Tibial nerve (tissue), 4 donors: ENCODE measurements at regions not wholly inside any gene's neighbourhood (a gene's known extent, or its start where the extent isn't known, plus 50 kb on each side); places are given as distances from the start of the nearest gene placed in this dataset.

ENCODE experiments used
- DNase-seq, 2 donors: peaks; one replicate each; pipeline ENCODE4 v3.0.0-alpha.2; 2019; ENCODE audit warnings: low spot score in 2 of 2
- H3K27ac ChIP-seq, 4 donors: fragments of 200-600 bp; sonication (generic) in 3 of 4; one replicate each; pipeline ENCODE4 v1.5.1; 2017 to 2019; ENCODE audit warnings: mild to moderate bottlenecking in 1 of 4
- H3K27me3 ChIP-seq, 2 donors: fragments of 200-600 bp; sonication (generic) in 1 of 2; one replicate each; pipeline versions ENCODE4 v1.5.1 to v1.6.0; 2017 to 2019
- H3K36me3 ChIP-seq, 3 donors: fragments of 200-600 bp; sonication (generic); one replicate each; pipeline ENCODE4 v1.5.1; 2018 to 2019
- H3K4me1 ChIP-seq, 4 donors: fragments of 200-600 bp; sonication (generic) in 3 of 4; one replicate each; pipeline ENCODE4 v1.5.1; 2017 to 2019
- H3K4me3 ChIP-seq, 4 donors: fragments of 200-600 bp; sonication (generic) in 3 of 4; one replicate each; pipeline ENCODE4 v1.5.1; 2017 to 2019; ENCODE audit warnings: mild to moderate bottlenecking in 1 of 4, moderate library complexity in 1 of 4
- H3K9me3 ChIP-seq, 4 donors: fragments of 200-600 bp; sonication (generic) in 3 of 4; one replicate each; pipeline ENCODE4 v1.5.1; 2017 to 2019
- CTCF ChIP-seq, 5 experiments: fragments of 200-600 bp in 3 of 5; fragments of 450-650 bp in 2 of 5; sonication (generic) in 3 of 5; IDR thresholded peaks; one replicate each; pipeline ENCODE4 v1.5.1; 2016 to 2019; ENCODE audit warnings: antibody characterized with exemption in 5 of 5, mild to moderate bottlenecking in 3 of 5, moderate library complexity in 2 of 5
- EP300 ChIP-seq, 2 donors: sonication (generic); formaldehyde crosslinking; IDR thresholded peaks; one replicate each; pipeline ENCODE4 v1.6.1; 2017; ENCODE audit warnings: antibody characterized with exemption in 2 of 2, mild to moderate bottlenecking in 1 of 2
- POLR2A ChIP-seq, 2 donors: fragments of 450-650 bp; IDR thresholded peaks; one replicate each; pipeline ENCODE4 v1.6.1; 2017; ENCODE audit warnings: antibody characterized with exemption in 2 of 2, mild to moderate bottlenecking in 2 of 2, moderate library complexity in 2 of 2
- WGBS, 2 donors: methylation state at CpG; one replicate each; pipeline ENCODE4 v1.1.5; 2018; 5-methylcytosine and 5-hydroxymethylcytosine counted together

GRCh38 chr15:38954090-38954489, 389.5 kb upstream of the RASGRP1 start:
- WGBS, 2 donors: 86 to 88% methylated on average over 3 of the region's 3 CpGs
- DNase-seq: no peak
- H3K4me1 ChIP-seq: no peaks in the 10 kb centered on the region
- no peak overlapping the region for H3K27ac ChIP-seq
- no peak for TF ChIP-seq POLR2A (IDR thresholded peaks at IDR 0.05)
- no peak for TF ChIP-seq CTCF (IDR thresholded peaks at IDR 0.05)
- no peak for TF ChIP-seq EP300 (IDR thresholded peaks at IDR 0.05)
- no peaks in the 10 kb centered on the region for H3K27me3 ChIP-seq
- H3K9me3 ChIP-seq: no peaks in the 10 kb centered on the region
- no peak overlapping the region for H3K4me3 ChIP-seq
- H3K36me3 ChIP-seq: no peaks in the 10 kb centered on the region

- H3K27ac ChIP-seq: no peak overlapping the region
- 40 to 48% methylated on average over 2 of the region's 2 CpGs for WGBS, 2 donors
- TF ChIP-seq POLR2A (IDR thresholded peaks at IDR 0.05) (no peak), CTCF (IDR thresholded peaks at IDR 0.05) (no peak), EP300 (IDR thresholded peaks at IDR 0.05) (no peak)
- no peak for DNase-seq
- H3K9me3 ChIP-seq: no peaks in the 10 kb centered on the region
- H3K36me3 ChIP-seq: no peaks in the 10 kb centered on the region
- no peak overlapping the region for H3K4me3 ChIP-seq
- no peaks in the 10 kb centered on the region for H3K27me3 ChIP-seq
- no peaks in the 10 kb centered on the region for H3K4me1 ChIP-seq
Measured at GRCh38 chr15:38961456-38961855, 396.8 kb upstream of the RASGRP1 start.

- H3K36me3 ChIP-seq: no peaks in the 10 kb centered on the region
- DNase-seq: no peak
- H3K27ac ChIP-seq: no peak overlapping the region
- no peaks in the 10 kb centered on the region for H3K27me3 ChIP-seq
- TF ChIP-seq EP300 (IDR thresholded peaks at IDR 0.05) (no peak), POLR2A (IDR thresholded peaks at IDR 0.05) (no peak), CTCF (IDR thresholded peaks at IDR 0.05) (no peak)
- H3K9me3 ChIP-seq: no peaks in the 10 kb centered on the region
- 39 to 50% methylated on average over 2 of the region's 2 CpGs for WGBS, 2 donors
- H3K4me3 ChIP-seq: no peak overlapping the region
- H3K4me1 ChIP-seq: no peaks in the 10 kb centered on the region
Measured at GRCh38 chr15:38961931-38962330, 397.3 kb upstream of the RASGRP1 start.

- 83 to 91% methylated on average over 4 of the region's 4 CpGs for WGBS, 2 donors
- H3K27ac ChIP-seq: no peak overlapping the region
Measured at GRCh38 chr15:38972831-38973230, 408.2 kb upstream of the RASGRP1 start.

More at GRCh38 chr15:38972831-38973230, 408.2 kb upstream of the RASGRP1 start:
- Histone ChIP-seq H3K4me1 (no peaks in the 10 kb centered on the region), H3K9me3 (peaks cover 0 to 17% (median 2%) of the 10 kb centered on the region in 4 donors), H3K4me3 (no peak overlapping the region), H3K27me3 (no peaks in the 10 kb centered on the region), H3K36me3 (no peaks in the 10 kb centered on the region)
- no peak for DNase-seq
- TF ChIP-seq CTCF (IDR thresholded peaks at IDR 0.05) (no peak), EP300 (IDR thresholded peaks at IDR 0.05) (no peak), POLR2A (IDR thresholded peaks at IDR 0.05) (no peak)
